CD8-positive, alpha-beta memory T cell (primary cell): ENCODE measurements at regions not wholly inside any gene's neighbourhood (a gene's known extent, or its start where the extent isn't known, plus 50 kb on each side); places are given as distances from the start of the nearest gene placed in this dataset.

ENCODE experiments used
- CTCF ChIA-PET: fragments of 350-600 bp; sonication (Branson Sonifier 250); formaldehyde crosslinking; loops from one replicate; lab custom pipeline; 2021; ENCODE audit warnings: antibody characterized with exemption; lab: Charles Lee
- POLR2A ChIA-PET: fragments of 350-600 bp; sonication (Branson Sonifier 250); formaldehyde crosslinking; loops from one replicate; lab custom pipeline; 2021; ENCODE audit warnings: antibody characterized with exemption; lab: Charles Lee
- DNase-seq, 5 donors: peaks; one replicate each; pipeline versions ENCODE4 v3.0.0 to v3.0.0-alpha.2; 2020 to 2022; ENCODE audit warnings: mixed read lengths in 1 of 5
- H3K27ac ChIP-seq: one replicate; pipeline ENCODE4 v1.7.0; 2013; ENCODE audit warnings: low read depth, mild to moderate bottlenecking, low read length, moderate library complexity
- H3K27me3 ChIP-seq: 2 replicates; pipeline ENCODE4 v1.7.0; 2013; ENCODE audit warnings: low read length, mild to moderate bottlenecking; ENCODE audit not compliant: insufficient read depth, poor library complexity, severe bottlenecking
- H3K36me3 ChIP-seq: 2 replicates; pipeline ENCODE4 v1.7.0; 2013; ENCODE audit warnings: mild to moderate bottlenecking, low read length, moderate library complexity; ENCODE audit not compliant: insufficient read depth
- H3K4me1 ChIP-seq: 2 replicates; pipeline ENCODE4 v1.7.0; 2013; ENCODE audit warnings: mild to moderate bottlenecking, low read length, moderate library complexity; ENCODE audit not compliant: insufficient read depth
- H3K4me3 ChIP-seq: 2 replicates; pipeline ENCODE4 v1.7.0; 2013; ENCODE audit warnings: mild to moderate bottlenecking, low read length
- H3K9me3 ChIP-seq: 2 replicates; pipeline ENCODE4 v1.7.0; 2013; ENCODE audit warnings: mild to moderate bottlenecking, low read length
- H3K27ac Mint-ChIP-seq, 8 donors: one replicate each; pipeline ENCODE4 v1.8.0; 2020 to 2021; ENCODE audit warnings: mixed read lengths in 8 of 8, mild to moderate bottlenecking in 6 of 8, inconsistent platforms in 3 of 8, moderate library complexity in 3 of 8
- H3K27me3 Mint-ChIP-seq, 2 donors: one replicate each; pipeline ENCODE4 v1.8.0; 2020 to 2021; ENCODE audit warnings: mixed read lengths in 2 of 2, mild to moderate bottlenecking in 1 of 2, moderate library complexity in 1 of 2
- H3K36me3 Mint-ChIP-seq, 3 donors: one replicate each; pipeline ENCODE4 v1.8.0; 2020 to 2021; ENCODE audit warnings: mixed read lengths in 3 of 3, inconsistent platforms in 1 of 3, mild to moderate bottlenecking in 1 of 3
- H3K4me1 Mint-ChIP-seq, 3 donors: one replicate each; pipeline ENCODE4 v1.8.0; 2020 to 2021; ENCODE audit warnings: mixed read lengths in 3 of 3, inconsistent platforms in 1 of 3, mild to moderate bottlenecking in 1 of 3
- H3K4me3 Mint-ChIP-seq, 7 donors: one replicate each; pipeline ENCODE4 v1.8.0; 2020 to 2021; ENCODE audit warnings: mixed read lengths in 7 of 7, mild to moderate bottlenecking in 6 of 7, moderate library complexity in 4 of 7, inconsistent platforms in 2 of 7
- H3K9me3 Mint-ChIP-seq, 5 donors: one replicate each; pipeline ENCODE4 v1.8.0; 2020 to 2022; ENCODE audit warnings: mixed read lengths in 5 of 5, mild to moderate bottlenecking in 3 of 5, moderate library complexity in 2 of 5, inconsistent platforms in 1 of 5

- CTCF ChIA-PET = no interaction called here
- POLR2A ChIA-PET = no interaction called here
- no peaks in the 10 kb centered on the region for H3K36me3 Mint-ChIP-seq
These were observed 507.6 kb downstream of the SPATA31D1 start for GRCh38 chr9:82495884-82496777.

GRCh38 chr9:82498541-82499317 lies 510.2 kb downstream of the SPATA31D1 start:
- Mint-ChIP-seq H3K4me1 (no peaks in the 10 kb centered on the region), H3K36me3 (no peaks in the 10 kb centered on the region), H3K27me3 (peaks cover 0 to 5% of the 10 kb centered on the region in 2 donors), H3K9me3 (peaks cover 0 to 20% (median 6%) of the 10 kb centered on the region in 5 donors), H3K4me3 (no peak overlapping the region), H3K27ac (peak overlapping the region in 1 of 8 donors; percentile 48)
- no peaks in the 10 kb centered on the region for H3K4me1 ChIP-seq
- H3K27me3 ChIP-seq = no peaks in the 10 kb centered on the region
- H3K36me3 ChIP-seq = no peaks in the 10 kb centered on the region
- POLR2A ChIA-PET = no interaction called here
- H3K9me3 ChIP-seq = no peaks in the 10 kb centered on the region
- no peak overlapping the region for H3K27ac ChIP-seq
- no peak for DNase-seq
- CTCF ChIA-PET = no interaction called here
- H3K4me3 ChIP-seq = no peak overlapping the region

More at GRCh38 chr9:82495884-82496777, 507.6 kb downstream of the SPATA31D1 start:
- DNase-seq = no peak
- Mint-ChIP-seq H3K27me3 (peaks cover 0 to 5% of the 10 kb centered on the region in 2 donors), H3K4me3 (no peak overlapping the region), H3K4me1 (no peaks in the 10 kb centered on the region), H3K27ac (no peak overlapping the region), H3K9me3 (peaks cover 0 to 22% (median 5%) of the 10 kb centered on the region in 5 donors)
- no peaks in the 10 kb centered on the region for H3K27me3 ChIP-seq
- H3K4me3 ChIP-seq = no peak overlapping the region
- no peaks in the 10 kb centered on the region for H3K36me3 ChIP-seq
- no peak overlapping the region for H3K27ac ChIP-seq
- H3K9me3 ChIP-seq = no peaks in the 10 kb centered on the region
- H3K4me1 ChIP-seq = no peaks in the 10 kb centered on the region

GRCh38 chr9:82499337-82499736 lies 510.8 kb downstream of the SPATA31D1 start:
- H3K9me3 Mint-ChIP-seq = peaks cover under 1 to 20% (median 8%) of the 10 kb centered on the region in 5 donors
- POLR2A ChIA-PET = no interaction called here

GRCh38 chr9:82504620-82505019 lies 516.0 kb downstream of the SPATA31D1 start:
- no peaks in the 10 kb centered on the region for H3K4me1 ChIP-seq
- H3K4me3 ChIP-seq = no peak overlapping the region
- no peaks in the 10 kb centered on the region for H3K36me3 ChIP-seq
- H3K4me1 Mint-ChIP-seq = no peaks in the 10 kb centered on the region
- no peak overlapping the region for H3K27ac Mint-ChIP-seq
- no peaks in the 10 kb centered on the region for H3K9me3 ChIP-seq
- H3K4me3 Mint-ChIP-seq = no peak overlapping the region
- no peaks in the 10 kb centered on the region for H3K27me3 Mint-ChIP-seq
- no peak for DNase-seq
- H3K9me3 Mint-ChIP-seq = peaks cover 17 to 34% (median 20%) of the 10 kb centered on the region in 5 donors
- ChIA-PET CTCF (no interaction called here), POLR2A (no interaction called here)
- no peak overlapping the region for H3K27ac ChIP-seq
- H3K27me3 ChIP-seq = no peaks in the 10 kb centered on the region
- no peaks in the 10 kb centered on the region for H3K36me3 Mint-ChIP-seq

More at GRCh38 chr9:82499337-82499736, 510.8 kb downstream of the SPATA31D1 start:
- Histone ChIP-seq H3K9me3 (no peaks in the 10 kb centered on the region), H3K27me3 (no peaks in the 10 kb centered on the region), H3K4me3 (no peak overlapping the region), H3K27ac (no peak overlapping the region), H3K4me1 (no peaks in the 10 kb centered on the region), H3K36me3 (no peaks in the 10 kb centered on the region)
- Mint-ChIP-seq H3K4me1 (no peaks in the 10 kb centered on the region), H3K4me3 (no peak overlapping the region), H3K27ac (peak overlapping the region in 1 of 8 donors; percentile 48), H3K27me3 (peaks cover 0 to 5% of the 10 kb centered on the region in 2 donors), H3K36me3 (no peaks in the 10 kb centered on the region)
- no peak for DNase-seq
- CTCF ChIA-PET = no interaction called here

GRCh38 chr9:82511626-82512025 lies 523.1 kb downstream of the SPATA31D1 start:
- no peaks in the 10 kb centered on the region for H3K27me3 ChIP-seq
- DNase-seq = no peak
- POLR2A ChIA-PET = no interaction called here
- H3K4me1 ChIP-seq = no peaks in the 10 kb centered on the region
- H3K4me1 Mint-ChIP-seq = no peaks in the 10 kb centered on the region
- CTCF ChIA-PET = no interaction called here
- no peak overlapping the region for H3K27ac ChIP-seq
- no peak overlapping the region for H3K27ac Mint-ChIP-seq
- no peaks in the 10 kb centered on the region for H3K36me3 ChIP-seq
- peaks cover 7 to 32% (median 9%) of the 10 kb centered on the region in 5 donors for H3K9me3 Mint-ChIP-seq
- no peaks in the 10 kb centered on the region for H3K36me3 Mint-ChIP-seq
- H3K4me3 Mint-ChIP-seq = no peak overlapping the region
- no peaks in the 10 kb centered on the region for H3K9me3 ChIP-seq
- H3K4me3 ChIP-seq = no peak overlapping the region
- no peaks in the 10 kb centered on the region for H3K27me3 Mint-ChIP-seq

GRCh38 chr9:82512728-82513127 lies 524.2 kb downstream of the SPATA31D1 start:
- no peaks in the 10 kb centered on the region for H3K36me3 Mint-ChIP-seq
- no peaks in the 10 kb centered on the region for H3K4me1 ChIP-seq

GRCh38 chr9:82513242-82513751 lies 524.7 kb downstream of the SPATA31D1 start:
- Mint-ChIP-seq H3K36me3 (no peaks in the 10 kb centered on the region), H3K4me1 (no peaks in the 10 kb centered on the region), H3K4me3 (no peak overlapping the region), H3K9me3 (peaks cover 0 to 29% (median 2%) of the 10 kb centered on the region in 5 donors), H3K27ac (peak overlapping the region in 1 of 8 donors; percentile 84), H3K27me3 (no peaks in the 10 kb centered on the region)
- POLR2A ChIA-PET = no interaction called here
- Histone ChIP-seq H3K4me3 (no peak overlapping the region), H3K27ac (no peak overlapping the region), H3K4me1 (no peaks in the 10 kb centered on the region), H3K27me3 (no peaks in the 10 kb centered on the region), H3K9me3 (no peaks in the 10 kb centered on the region), H3K36me3 (no peaks in the 10 kb centered on the region)
- CTCF ChIA-PET = no interaction called here
- DNase-seq = no peak

More at GRCh38 chr9:82512728-82513127, 524.2 kb downstream of the SPATA31D1 start:
- no peak overlapping the region for H3K27ac ChIP-seq
- H3K4me3 ChIP-seq = no peak overlapping the region
- no peaks in the 10 kb centered on the region for H3K27me3 Mint-ChIP-seq
- no peak overlapping the region for H3K4me3 Mint-ChIP-seq
- no peak for DNase-seq
- H3K27ac Mint-ChIP-seq = no peak overlapping the region
- peaks cover 0 to 28% (median 4%) of the 10 kb centered on the region in 5 donors for H3K9me3 Mint-ChIP-seq
- H3K27me3 ChIP-seq = no peaks in the 10 kb centered on the region
- no peaks in the 10 kb centered on the region for H3K4me1 Mint-ChIP-seq
- CTCF ChIA-PET = no interaction called here
- H3K9me3 ChIP-seq = no peaks in the 10 kb centered on the region
- POLR2A ChIA-PET = no interaction called here
- H3K36me3 ChIP-seq = no peaks in the 10 kb centered on the region
